Stomach smooth muscle (tissue), 2 donors: ENCODE measurements at regions not wholly inside any gene's neighbourhood (a gene's known extent, or its start where the extent isn't known, plus 50 kb on each side); places are given as distances from the start of the nearest gene placed in this dataset.
"Not testable (repeated sequence)": the region's sequence is repeated elsewhere in the genome, so short reads cannot be mapped to it uniquely, and the experiment has no call there.

Experiments used
- H3K27ac ChIP-seq: one replicate; pipeline ENCODE4 v1.7.0; 2013; ENCODE audit warnings: mild to moderate bottlenecking, low read length, inconsistent platforms
- H3K27me3 ChIP-seq, 2 donors: one replicate each; pipeline ENCODE4 v1.7.0; 2013; ENCODE audit warnings: low read length in 2 of 2; ENCODE audit not compliant: insufficient read depth in 2 of 2, control insufficient read depth in 1 of 2
- H3K36me3 ChIP-seq, 2 donors: one replicate each; pipeline ENCODE4 v1.7.0; 2013; ENCODE audit warnings: low read length in 2 of 2; ENCODE audit not compliant: control insufficient read depth in 2 of 2, insufficient read depth in 2 of 2
- H3K4me1 ChIP-seq: one replicate; pipeline ENCODE4 v1.7.0; 2013; ENCODE audit warnings: low read length; ENCODE audit not compliant: control insufficient read depth, insufficient read depth
- H3K4me3 ChIP-seq, 2 donors: one replicate each; pipeline ENCODE4 v1.7.0; 2013; ENCODE audit warnings: low read length in 2 of 2
- H3K9ac ChIP-seq, 2 donors: one replicate each; pipeline ENCODE4 v1.7.0; 2013; ENCODE audit warnings: low read length in 2 of 2, mild to moderate bottlenecking in 1 of 2
- H3K9me3 ChIP-seq, 2 donors: one replicate each; pipeline ENCODE4 v1.7.0; 2013; ENCODE audit warnings: low read length in 2 of 2; ENCODE audit not compliant: control insufficient read depth in 2 of 2
- donor health status: healthy.
- donor health status: Pancreatic carcinoma.

DNA sequence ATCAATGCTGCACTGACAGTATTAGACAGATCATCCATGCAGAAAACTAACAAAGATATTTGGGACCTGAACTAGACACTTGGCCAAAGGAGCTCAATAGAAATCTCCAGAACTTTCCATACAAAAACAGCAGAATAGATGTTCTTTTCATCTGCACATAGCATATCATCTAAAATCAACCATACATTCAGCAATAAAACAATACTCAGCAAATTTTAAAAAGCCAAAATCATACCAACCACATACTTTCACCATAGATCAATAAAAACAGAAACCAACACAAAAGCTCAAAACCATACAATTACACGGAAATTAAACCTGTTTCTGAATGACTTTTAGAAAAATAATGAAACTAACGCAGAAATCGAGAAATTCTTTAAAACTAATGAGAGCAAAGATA, 592.6 kb downstream of the SLITRK5 start:
- Histone ChIP-seq H3K36me3 (no peaks in the 10 kb centered on the region), H3K27ac (no peak overlapping the region), H3K27me3 (no peaks in the 10 kb centered on the region), H3K9me3 (no peaks in the 10 kb centered on the region), H3K4me1 (no peaks in the 10 kb centered on the region), H3K9ac (no peak overlapping the region), H3K4me3 (no peak overlapping the region)

DNA sequence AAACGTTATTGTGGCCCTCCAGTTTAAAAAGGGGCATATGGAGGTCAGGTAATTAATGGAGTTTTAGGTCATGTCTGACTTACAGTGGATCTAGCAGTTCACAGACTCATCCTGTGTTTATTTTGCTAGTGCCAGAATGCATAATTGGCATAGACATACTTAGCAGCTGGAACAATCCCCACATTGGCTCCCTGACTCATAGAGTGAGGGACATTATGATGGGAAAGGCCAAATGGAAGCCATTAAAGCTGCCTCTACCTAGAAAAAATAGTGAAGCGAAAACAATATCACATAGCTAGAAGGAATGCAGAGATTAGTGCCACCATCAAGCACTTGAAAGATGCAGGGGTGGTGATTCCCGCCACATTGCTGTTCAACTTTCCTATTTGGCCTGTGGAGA, 610.7 kb downstream of the SLITRK5 start:
- no peaks in the 10 kb centered on the region for H3K9me3 ChIP-seq
- no peaks in the 10 kb centered on the region for H3K4me1 ChIP-seq
- no peaks in the 10 kb centered on the region for H3K27me3 ChIP-seq
- no peak overlapping the region for H3K9ac ChIP-seq
- H3K36me3 ChIP-seq = no peaks in the 10 kb centered on the region
- no peak overlapping the region for H3K27ac ChIP-seq
- H3K4me3 ChIP-seq = no peak overlapping the region

DNA sequence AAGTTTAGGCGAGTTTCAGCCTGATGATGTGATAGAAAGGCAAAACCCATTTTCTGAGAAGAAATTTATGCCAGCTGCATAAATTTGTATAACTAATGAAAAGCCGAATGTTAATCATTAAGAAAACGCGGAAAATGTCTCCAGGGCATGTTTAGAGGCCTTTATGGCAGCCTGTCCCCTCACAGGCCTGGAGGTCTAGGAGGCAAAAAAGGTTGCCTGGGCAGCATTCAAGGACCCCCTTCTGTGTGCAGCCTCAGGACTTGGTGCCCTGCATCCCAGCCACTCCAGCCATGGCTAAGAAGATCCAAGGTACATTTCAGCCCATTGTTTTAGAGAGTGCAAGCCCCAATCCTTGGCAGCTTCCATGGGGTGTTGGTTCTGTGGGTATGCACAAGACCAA, 614.2 kb downstream of the SLITRK5 start:
- no peaks in the 10 kb centered on the region for H3K4me1 ChIP-seq
- no peaks in the 10 kb centered on the region for H3K27me3 ChIP-seq
- no peak overlapping the region for H3K9ac ChIP-seq
- H3K4me3 ChIP-seq = no peak overlapping the region
- no peaks in the 10 kb centered on the region for H3K9me3 ChIP-seq
- H3K27ac ChIP-seq = no peak overlapping the region
- no peaks in the 10 kb centered on the region for H3K36me3 ChIP-seq

DNA sequence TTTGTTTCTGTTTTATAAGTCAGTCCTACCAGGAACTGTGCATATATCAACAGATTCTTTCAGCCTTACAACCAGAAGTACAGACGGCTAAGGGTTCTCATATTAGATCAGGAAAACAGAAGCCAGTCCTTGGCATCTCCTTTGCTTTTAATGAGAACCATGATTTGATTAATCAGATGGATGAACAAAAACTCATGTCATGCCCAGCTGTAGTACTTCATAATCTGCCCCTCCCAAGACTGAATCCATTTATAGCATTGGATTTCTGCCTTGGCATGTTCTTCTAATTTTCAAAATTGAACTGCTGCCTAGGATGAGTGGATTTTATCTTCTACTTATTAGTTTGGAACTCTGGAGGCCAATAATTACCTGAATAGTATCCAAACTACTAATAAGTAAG, 617.2 kb downstream of the SLITRK5 start:
- no peak overlapping the region for H3K9ac ChIP-seq
- no peak overlapping the region for H3K27ac ChIP-seq
- no peak overlapping the region for H3K4me3 ChIP-seq
- no peaks in the 10 kb centered on the region for H3K4me1 ChIP-seq
- H3K27me3 ChIP-seq = no peaks in the 10 kb centered on the region
- no peaks in the 10 kb centered on the region for H3K9me3 ChIP-seq
- H3K36me3 ChIP-seq = no peaks in the 10 kb centered on the region

DNA sequence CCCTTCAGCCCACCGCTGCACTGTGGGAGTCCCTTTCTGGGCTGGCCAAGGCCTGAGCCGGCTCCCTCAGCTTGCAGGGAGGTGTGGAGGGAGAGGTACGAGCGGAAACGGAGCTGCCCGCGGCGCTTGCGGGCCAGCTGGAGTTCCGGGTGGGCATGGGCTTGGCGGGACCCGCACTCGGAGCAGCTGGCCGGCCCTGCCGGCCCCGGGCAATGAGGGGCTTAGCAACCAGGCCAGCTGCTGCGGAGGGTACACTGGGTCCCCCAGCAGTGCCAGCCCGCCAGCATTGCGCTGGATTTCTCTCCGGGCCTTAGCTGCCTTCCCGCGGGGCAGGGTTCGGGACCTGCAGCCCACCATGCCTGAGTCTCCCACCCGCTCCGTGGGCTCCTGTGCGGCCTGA, 620.6 kb downstream of the SLITRK5 start:
- not testable (repeated sequence) for H3K36me3 ChIP-seq, H3K9ac ChIP-seq, H3K27ac ChIP-seq, H3K27me3 ChIP-seq, H3K4me1 ChIP-seq, H3K4me3 ChIP-seq, H3K9me3 ChIP-seq

DNA sequence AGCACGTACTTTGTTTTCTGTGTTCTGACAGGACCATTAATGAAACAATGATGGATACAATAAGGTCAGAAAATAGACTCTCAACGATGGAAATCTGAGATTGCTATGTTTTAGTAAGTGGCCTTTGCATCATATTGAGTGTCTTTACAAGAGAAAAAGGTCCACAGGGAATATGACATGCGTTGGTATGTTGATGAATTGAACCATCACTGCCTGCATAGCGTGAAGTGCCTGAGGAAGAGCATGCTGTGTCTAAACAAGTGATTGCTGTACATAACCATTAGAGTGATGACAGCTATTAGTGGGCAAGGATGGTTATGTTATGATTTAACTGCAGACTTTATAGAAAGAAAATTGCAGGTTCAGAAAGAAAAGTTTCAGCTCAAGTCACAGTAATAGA, 623.2 kb downstream of the SLITRK5 start:
- H3K9ac ChIP-seq = no peak overlapping the region
- no peaks in the 10 kb centered on the region for H3K27me3 ChIP-seq
- H3K4me1 ChIP-seq = no peaks in the 10 kb centered on the region
- no peaks in the 10 kb centered on the region for H3K36me3 ChIP-seq
- no peak overlapping the region for H3K4me3 ChIP-seq
- H3K9me3 ChIP-seq = no peaks in the 10 kb centered on the region
- H3K27ac ChIP-seq = no peak overlapping the region

DNA sequence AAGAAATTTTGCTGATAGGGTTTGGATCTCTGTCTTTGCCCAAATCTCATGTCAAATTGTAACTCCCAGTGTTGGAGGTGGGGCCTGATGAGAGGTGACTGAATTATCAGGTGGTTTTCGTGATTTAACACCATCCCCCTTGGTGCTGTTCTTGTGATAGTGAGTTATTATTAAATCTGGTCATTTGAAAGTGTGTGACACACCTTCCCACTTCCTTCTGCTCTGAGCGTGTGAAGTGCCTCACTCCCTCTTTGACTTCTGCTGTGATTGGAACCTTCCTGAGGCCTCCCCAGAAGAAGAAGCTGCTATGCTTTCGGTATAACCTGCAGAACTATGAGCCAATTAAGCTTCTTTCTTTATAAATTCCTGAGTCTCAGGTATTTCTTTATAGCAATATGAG, 632.0 kb downstream of the SLITRK5 start:
- Histone ChIP-seq H3K27me3 (no peaks in the 10 kb centered on the region), H3K9ac (no peak overlapping the region), H3K27ac (no peak overlapping the region)

DNA sequence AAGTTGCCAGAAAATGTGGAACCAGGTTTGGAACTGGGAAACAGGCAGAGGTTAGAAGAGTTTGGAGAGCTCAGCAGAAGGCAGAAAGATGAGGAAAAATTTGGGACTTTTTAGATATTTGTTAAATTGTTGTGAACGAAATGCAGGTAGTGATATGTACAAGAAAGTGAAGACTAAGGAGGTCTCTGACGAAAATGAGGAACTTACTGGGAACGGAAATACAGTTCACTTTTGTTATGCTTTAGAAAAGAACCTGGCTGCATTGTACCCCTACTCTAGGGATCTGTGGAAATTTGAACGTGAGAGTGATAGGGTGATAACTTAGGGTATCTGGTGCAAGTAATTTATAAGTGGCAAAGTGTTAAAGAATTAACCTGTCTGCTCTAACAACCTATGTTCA, 632.4 kb downstream of the SLITRK5 start:
- no peak overlapping the region for H3K9ac ChIP-seq
- no peaks in the 10 kb centered on the region for H3K36me3 ChIP-seq
- no peak overlapping the region for H3K27ac ChIP-seq
- H3K27me3 ChIP-seq = no peaks in the 10 kb centered on the region
- H3K4me1 ChIP-seq = no peaks in the 10 kb centered on the region
- H3K4me3 ChIP-seq = no peak overlapping the region
- peaks cover 0 to 3% of the 10 kb centered on the region in 2 donors for H3K9me3 ChIP-seq

More for the DNA sequence above, 632.0 kb downstream of the SLITRK5 start:
- H3K36me3 ChIP-seq = no peaks in the 10 kb centered on the region
- H3K4me3 ChIP-seq = no peak overlapping the region
- H3K9me3 ChIP-seq = peaks cover 0 to 3% of the 10 kb centered on the region in 2 donors
- H3K4me1 ChIP-seq = no peaks in the 10 kb centered on the region

DNA sequence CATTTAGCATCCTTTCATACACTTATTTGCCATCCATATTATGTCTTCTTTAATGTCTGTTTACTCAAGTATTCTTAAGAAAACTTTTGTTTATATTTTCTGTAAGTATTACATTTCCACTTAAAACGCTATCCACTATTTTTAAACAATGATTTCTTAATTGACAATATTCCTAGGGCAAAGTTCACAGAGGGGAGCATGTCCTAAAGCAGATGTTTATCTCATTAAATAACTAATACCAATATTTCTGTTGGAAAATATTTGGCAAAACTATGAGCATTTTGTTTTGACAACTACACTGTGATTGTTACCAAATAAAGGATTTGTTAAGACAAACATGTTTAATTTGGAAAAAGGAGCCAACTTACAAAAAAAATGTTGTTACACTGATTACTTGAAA, 643.3 kb downstream of the SLITRK5 start:
- H3K27ac ChIP-seq = no peak overlapping the region
- H3K27me3 ChIP-seq = no peaks in the 10 kb centered on the region
- no peak overlapping the region for H3K4me3 ChIP-seq
- no peaks in the 10 kb centered on the region for H3K9me3 ChIP-seq
- no peaks in the 10 kb centered on the region for H3K4me1 ChIP-seq
- no peak overlapping the region for H3K9ac ChIP-seq
- H3K36me3 ChIP-seq = no peaks in the 10 kb centered on the region

DNA sequence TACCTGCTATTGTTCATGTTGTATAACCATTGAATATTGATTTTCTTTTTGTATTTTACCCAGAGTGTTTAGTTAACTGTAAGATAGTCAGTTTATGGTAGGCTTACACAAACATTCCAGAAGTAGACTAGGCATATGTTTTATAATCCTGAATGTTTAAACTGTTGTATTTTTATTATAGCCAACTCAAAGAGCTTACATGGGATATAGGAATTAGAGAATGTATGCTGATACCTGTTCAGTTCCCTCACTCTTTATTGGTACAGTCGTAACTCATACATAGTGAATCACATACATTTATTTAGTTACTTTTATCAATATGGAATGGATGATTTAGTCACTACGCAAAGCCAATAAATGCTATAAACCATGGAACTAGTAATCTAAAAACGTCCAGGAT, 657.9 kb downstream of the SLITRK5 start:
- Histone ChIP-seq H3K36me3 (no peaks in the 10 kb centered on the region), H3K4me3 (no peak overlapping the region), H3K27ac (no peak overlapping the region), H3K4me1 (no peaks in the 10 kb centered on the region), H3K27me3 (no peaks in the 10 kb centered on the region), H3K9ac (no peak overlapping the region), H3K9me3 (no peaks in the 10 kb centered on the region)

DNA sequence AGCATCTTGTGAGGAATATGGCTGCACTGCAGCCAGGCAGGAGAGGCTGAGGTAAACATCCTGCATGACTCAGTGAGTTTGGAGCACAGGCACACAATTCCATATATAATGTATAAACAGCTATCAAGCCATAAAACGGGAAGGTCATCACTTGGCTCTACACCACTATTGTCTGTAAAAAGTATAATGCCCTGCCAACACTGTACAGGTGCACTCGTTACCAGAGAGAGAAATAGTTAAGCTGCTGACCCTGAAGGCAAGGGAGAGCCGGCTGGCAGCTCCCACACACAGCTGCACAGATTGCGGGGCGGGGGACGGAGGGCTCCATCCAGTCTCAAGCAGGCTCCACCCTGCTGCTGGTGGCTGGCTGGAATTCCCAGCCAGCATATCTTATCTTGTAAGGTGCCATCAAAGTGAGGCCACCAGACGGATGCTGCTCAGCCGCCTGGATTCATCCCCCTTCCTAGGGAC, 668.1 kb downstream of the SLITRK5 start:
- Histone ChIP-seq H3K4me1 (no peaks in the 10 kb centered on the region), H3K9ac (no peak overlapping the region), H3K36me3 (no peaks in the 10 kb centered on the region), H3K9me3 (peaks cover 1 to 3% of the 10 kb centered on the region in 2 donors), H3K4me3 (no peak overlapping the region), H3K27me3 (no peaks in the 10 kb centered on the region), H3K27ac (no peak overlapping the region)
